Fibroblast of skin of scalp (primary cell): ENCODE measurements at regions not wholly inside any gene's neighbourhood (a gene's known extent, or its start where the extent isn't known, plus 50 kb on each side); places are given as distances from the start of the nearest gene placed in this dataset.

Experiments used
- DNase-seq: peaks from one replicate; pipeline ENCODE4 v3.0.0-alpha.2; 2013

- no peak for DNase-seq
Observed at GRCh38 chr9:134487066-134487710, 154.4 kb upstream of the COL5A1 start.

GRCh38 chr9:134488331-134489280, 153.0 kb upstream of the COL5A1 start:
- DNase-seq: peak; percentile 65

GRCh38 chr9:134489621-134490408, 151.8 kb upstream of the COL5A1 start:
- DNase-seq: no peak

- DNase-seq: no peak
Observed at GRCh38 chr9:134490446-134490845, 151.2 kb upstream of the COL5A1 start.

GRCh38 chr9:134491196-134491835, 150.3 kb upstream of the COL5A1 start:
- DNase-seq: no peak

- no peak for DNase-seq
Observed at GRCh38 chr9:134491856-134492255, 149.7 kb upstream of the COL5A1 start.

GRCh38 chr9:134492281-134492691, 149.3 kb upstream of the COL5A1 start:
- peak; percentile 93 for DNase-seq

GRCh38 chr9:134492721-134493460, 148.7 kb upstream of the COL5A1 start:
- no peak for DNase-seq

- no peak for DNase-seq
Observed at GRCh38 chr9:134493461-134494272, 147.9 kb upstream of the COL5A1 start.

GRCh38 chr9:134494273-134494815, 147.3 kb upstream of the COL5A1 start:
- DNase-seq: no peak

- no peak for DNase-seq
Observed at GRCh38 chr9:134494905-134495304, 146.7 kb upstream of the COL5A1 start.

- DNase-seq: no peak
Observed at GRCh38 chr9:134495881-134496412, 145.7 kb upstream of the COL5A1 start.

- peak; percentile 91 for DNase-seq
Observed at GRCh38 chr9:134496413-134497282, 145.0 kb upstream of the COL5A1 start.

- no peak for DNase-seq
Observed at GRCh38 chr9:134497283-134497860, 144.2 kb upstream of the COL5A1 start.

- DNase-seq: no peak
Observed at GRCh38 chr9:134498814-134499166, 142.8 kb upstream of the COL5A1 start.

GRCh38 chr9:134500931-134501760, 140.5 kb upstream of the COL5A1 start:
- DNase-seq: no peak

GRCh38 chr9:134501761-134502265, 139.8 kb upstream of the COL5A1 start:
- DNase-seq: no peak
